ENCODE measurements at regions not wholly inside any gene's neighbourhood (a gene's known extent, or its start where the extent isn't known, plus 50 kb on each side); places are given as distances from the start of the nearest gene placed in this dataset.

DNA sequence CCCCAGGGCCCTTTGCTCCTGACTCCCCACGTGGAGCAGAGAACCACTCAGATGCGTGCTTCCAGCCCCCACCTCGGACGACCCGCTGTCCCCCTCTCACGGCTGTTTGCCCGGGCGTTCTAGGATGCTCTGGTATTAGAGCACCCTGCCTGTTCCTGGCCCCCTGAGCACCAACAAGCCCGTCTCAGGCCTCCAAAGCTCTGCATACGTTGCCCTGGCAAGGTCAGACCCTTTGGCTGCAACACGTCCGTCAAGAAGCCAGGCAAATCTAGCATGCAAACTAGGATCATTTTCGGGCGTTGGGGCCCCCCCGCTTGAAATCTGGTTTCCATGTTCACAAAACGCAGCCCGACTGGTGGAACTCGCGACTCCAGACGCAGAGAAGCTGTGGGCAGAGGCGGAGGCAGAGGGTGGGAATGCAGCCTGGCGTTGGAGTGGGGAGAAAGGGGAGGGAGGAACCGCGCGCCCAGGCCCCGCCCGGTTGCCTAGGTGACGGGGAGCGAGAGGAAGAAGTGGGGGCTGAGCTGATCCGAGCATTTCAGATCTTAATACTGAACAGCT is 86.2 kb upstream of the PIAS1 start:
- H3K9me2 ChIP-seq (replicated peaks; ENCODE audit: insufficient read depth, low read length): no peaks in the 10 kb centered on the region
- H3K79me2 ChIP-seq (ENCODE audit: low read length): no peaks in the 10 kb centered on the region
- no peaks in the 10 kb centered on the region for H3K27me3 ChIP-seq (replicated peaks; ENCODE audit: insufficient read depth, low read length)
- H3K36me3 ChIP-seq (replicated peaks; ENCODE audit: insufficient read depth, low read length): no peaks in the 10 kb centered on the region
- no peaks in the 10 kb centered on the region for H4K20me1 ChIP-seq (ENCODE audit: insufficient read depth, low read length)
- no peak overlapping the region; the same call in 1 of the 2 replicates for H3K4me2 ChIP-seq (ENCODE audit: low read depth, low read length)
- H3K4me3 ChIP-seq (ENCODE audit: low read length): no peak overlapping the region
- H3F3A ChIP-seq (ENCODE audit: insufficient read depth, low read length): no peaks in the 10 kb centered on the region
- H3K9me3 ChIP-seq (replicated peaks; ENCODE audit: insufficient read depth, low read length): no peaks in the 10 kb centered on the region
- TF ChIP-seq, protein P1, sequence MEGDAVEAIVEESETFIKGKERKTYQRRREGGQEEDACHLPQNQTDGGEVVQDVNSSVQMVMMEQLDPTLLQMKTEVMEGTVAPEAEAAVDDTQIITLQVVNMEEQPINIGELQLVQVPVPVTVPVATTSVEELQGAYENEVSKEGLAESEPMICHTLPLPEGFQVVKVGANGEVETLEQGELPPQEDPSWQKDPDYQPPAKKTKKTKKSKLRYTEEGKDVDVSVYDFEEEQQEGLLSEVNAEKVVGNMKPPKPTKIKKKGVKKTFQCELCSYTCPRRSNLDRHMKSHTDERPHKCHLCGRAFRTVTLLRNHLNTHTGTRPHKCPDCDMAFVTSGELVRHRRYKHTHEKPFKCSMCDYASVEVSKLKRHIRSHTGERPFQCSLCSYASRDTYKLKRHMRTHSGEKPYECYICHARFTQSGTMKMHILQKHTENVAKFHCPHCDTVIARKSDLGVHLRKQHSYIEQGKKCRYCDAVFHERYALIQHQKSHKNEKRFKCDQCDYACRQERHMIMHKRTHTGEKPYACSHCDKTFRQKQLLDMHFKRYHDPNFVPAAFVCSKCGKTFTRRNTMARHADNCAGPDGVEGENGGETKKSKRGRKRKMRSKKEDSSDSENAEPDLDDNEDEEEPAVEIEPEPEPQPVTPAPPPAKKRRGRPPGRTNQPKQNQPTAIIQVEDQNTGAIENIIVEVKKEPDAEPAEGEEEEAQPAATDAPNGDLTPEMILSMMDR (IDR thresholded peaks at IDR 0.05; ENCODE audit: low read length): no peak
- no peak for TF ChIP-seq EZH2 (optimal IDR thresholded peaks at IDR 0.05; ENCODE audit: low read depth, low read length)
- H3K4me1 ChIP-seq (ENCODE audit: low read length): no peaks in the 10 kb centered on the region
- no peak overlapping the region for H3K27ac ChIP-seq (ENCODE audit: low read length)
- no peak for DNase-seq
- no peak overlapping the region for H2AFZ ChIP-seq (ENCODE audit: low read length)
- no peak overlapping the region for H3K9ac ChIP-seq (ENCODE audit: low read length)

DNA sequence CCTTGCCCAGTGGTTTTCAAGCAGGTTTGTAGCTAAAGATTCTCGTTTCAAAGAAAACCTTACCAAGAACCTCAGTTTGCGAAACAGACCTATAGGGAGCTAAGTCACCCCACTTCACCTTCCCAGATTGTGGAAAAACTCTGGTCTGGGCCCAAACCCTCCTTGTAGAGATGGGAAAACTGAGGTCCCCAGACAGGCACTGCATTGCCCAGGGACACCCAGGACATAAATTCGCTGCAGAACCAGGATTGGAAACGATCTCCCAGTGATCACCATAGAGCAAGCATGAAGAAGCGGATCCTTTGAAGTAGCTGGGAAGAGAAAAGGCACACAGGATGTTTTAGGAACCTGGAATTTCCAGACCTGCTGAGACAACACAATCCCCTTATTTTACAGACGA is 85.6 kb upstream of the PIAS1 start:
- Histone ChIP-seq H3F3A (ENCODE audit: insufficient read depth, low read length) (no peaks in the 10 kb centered on the region), H3K4me1 (ENCODE audit: low read length) (no peaks in the 10 kb centered on the region), H3K9me3 (replicated peaks; ENCODE audit: insufficient read depth, low read length) (no peaks in the 10 kb centered on the region), H2AFZ (ENCODE audit: low read length) (no peak overlapping the region), H3K36me3 (replicated peaks; ENCODE audit: insufficient read depth, low read length) (no peaks in the 10 kb centered on the region), H3K9me2 (replicated peaks; ENCODE audit: insufficient read depth, low read length) (no peaks in the 10 kb centered on the region), H3K4me2 (ENCODE audit: low read depth, low read length) (no peak overlapping the region), H3K27ac (ENCODE audit: low read length) (no peak overlapping the region), H3K27me3 (replicated peaks; ENCODE audit: insufficient read depth, low read length) (no peaks in the 10 kb centered on the region), H4K20me1 (ENCODE audit: insufficient read depth, low read length) (no peaks in the 10 kb centered on the region), H3K79me2 (ENCODE audit: low read length) (no peaks in the 10 kb centered on the region), H3K9ac (ENCODE audit: low read length) (no peak overlapping the region), H3K4me3 (ENCODE audit: low read length) (no peak overlapping the region)
- TF ChIP-seq EZH2phosphoT487 (IDR thresholded peaks at IDR 0.05; ENCODE audit: low read length) (no peak), EZH2 (optimal IDR thresholded peaks at IDR 0.05; ENCODE audit: low read depth, low read length) (no peak)
- TF ChIP-seq, protein P1 (IDR thresholded peaks at IDR 0.05; ENCODE audit: low read length): no peak
- no peak for DNase-seq

- no peaks in the 10 kb centered on the region for H3K9me2 ChIP-seq (replicated peaks; ENCODE audit: insufficient read depth, low read length)
- no peaks in the 10 kb centered on the region for H3K36me3 ChIP-seq (replicated peaks; ENCODE audit: insufficient read depth, low read length)
- no peak for TF ChIP-seq EZH2 (optimal IDR thresholded peaks at IDR 0.05; ENCODE audit: low read depth, low read length)
- TF ChIP-seq, protein P1 (IDR thresholded peaks at IDR 0.05; ENCODE audit: low read length): no peak
- TF ChIP-seq EZH2phosphoT487 (IDR thresholded peaks at IDR 0.05; ENCODE audit: low read length): no peak
- DNase-seq: no peak
- no peaks in the 10 kb centered on the region for H4K20me1 ChIP-seq (ENCODE audit: insufficient read depth, low read length)
- H3K4me1 ChIP-seq (ENCODE audit: low read length): no peaks in the 10 kb centered on the region
- H3K4me2 ChIP-seq (ENCODE audit: low read depth, low read length): no peak overlapping the region
- H2AFZ ChIP-seq (ENCODE audit: low read length): no peak overlapping the region
- no peaks in the 10 kb centered on the region for H3K79me2 ChIP-seq (ENCODE audit: low read length)
- H3K27ac ChIP-seq (ENCODE audit: low read length): no peak overlapping the region
- H3K9me3 ChIP-seq (replicated peaks; ENCODE audit: insufficient read depth, low read length): no peaks in the 10 kb centered on the region
- H3K4me3 ChIP-seq (ENCODE audit: low read length): no peak overlapping the region
- H3K9ac ChIP-seq (ENCODE audit: low read length): no peak overlapping the region
- no peaks in the 10 kb centered on the region for H3K27me3 ChIP-seq (replicated peaks; ENCODE audit: insufficient read depth, low read length)
- H3F3A ChIP-seq (ENCODE audit: insufficient read depth, low read length): no peaks in the 10 kb centered on the region
Observed at GRCh38 chr15:67968966-67969365, 85.1 kb upstream of the PIAS1 start.

Measured in MM.1S (cell line).